GM13977 (cell line): ENCODE measurements at regions not wholly inside any gene's neighbourhood (a gene's known extent, or its start where the extent isn't known, plus 50 kb on each side); places are given as distances from the start of the nearest gene placed in this dataset.

Source experiments
- DNase-seq: peaks from one replicate; pipeline ENCODE4 v3.0.0; 2012; ENCODE audit warnings: low spot score
- CTCF ChIP-seq: IDR thresholded peaks from 2 replicates; pipeline ENCODE4 v1.5.1; 2012; ENCODE audit warnings: mild to moderate bottlenecking, control low read depth; ENCODE audit not compliant: insufficient read depth; ENCODE audit errors: extremely low read depth, missing control alignments
- in situ Hi-C: fragments of 300-500 bp; cut with MboI; formaldehyde crosslinking; loops from one replicate; pipeline ENCODE4 v1.12.0; 2022; ENCODE audit warnings: low sequenced_read_pairs, low pct_unique_long_range_greater_than_20kb, mixed read lengths, inconsistent platforms; ENCODE audit not compliant: unreplicated experiment

- no peak for TF ChIP-seq CTCF
- in situ Hi-C loops = no loop called here
- DNase-seq = no peak
These were observed 383.9 kb upstream of the DPH6 start for GRCh38 chr15:35929740-35930444.

- TF ChIP-seq CTCF = no peak
- no peak for DNase-seq
- in situ Hi-C loops = no loop called here
These were observed 385.9 kb upstream of the DPH6 start for GRCh38 chr15:35931799-35932341.

GRCh38 chr15:35932531-35932930 lies 386.6 kb upstream of the DPH6 start:
- in situ Hi-C loops = no loop called here
- TF ChIP-seq CTCF = no peak

GRCh38 chr15:35933531-35933930 lies 387.6 kb upstream of the DPH6 start:
- no peak for TF ChIP-seq CTCF

More at GRCh38 chr15:35932531-35932930, 386.6 kb upstream of the DPH6 start:
- DNase-seq = no peak

GRCh38 chr15:35934383-35935049 lies 388.6 kb upstream of the DPH6 start:
- no peak for DNase-seq
- TF ChIP-seq CTCF = no peak
- in situ Hi-C loops = no loop called here

More at GRCh38 chr15:35933531-35933930, 387.6 kb upstream of the DPH6 start:
- in situ Hi-C loops = no loop called here
- DNase-seq = no peak

GRCh38 chr15:35936284-35936683 lies 390.3 kb upstream of the DPH6 start:
- TF ChIP-seq CTCF = no peak
- no peak for DNase-seq
- in situ Hi-C loops = no loop called here
